Type B pancreatic cell (in vitro differentiated cells): ENCODE measurements at regions not wholly inside any gene's neighbourhood (a gene's known extent, or its start where the extent isn't known, plus 50 kb on each side); places are given as distances from the start of the nearest gene placed in this dataset.

ENCODE experiments used
- DNase-seq: peaks from one replicate; pipeline ENCODE4 v3.0.0; 2021; ENCODE audit warnings: mixed read lengths; ENCODE audit not compliant: unreplicated experiment; ENCODE audit errors: extremely low spot score
- H3K27ac Mint-ChIP-seq: 2 replicates; pipeline ENCODE4 v1.8.0; 2021; ENCODE audit warnings: mild to moderate bottlenecking, mixed read lengths
- H3K27me3 Mint-ChIP-seq: 2 replicates; pipeline ENCODE4 v1.8.0; 2021; ENCODE audit warnings: mixed read lengths
- H3K36me3 Mint-ChIP-seq: 2 replicates; pipeline ENCODE4 v1.8.0; 2021; ENCODE audit warnings: mixed read lengths
- H3K4me1 Mint-ChIP-seq: one replicate; pipeline ENCODE4 v1.8.0; 2021; ENCODE audit warnings: mixed read lengths; ENCODE audit not compliant: unreplicated experiment
- H3K4me3 Mint-ChIP-seq: 2 replicates; pipeline ENCODE4 v1.8.0; 2021; ENCODE audit warnings: mild to moderate bottlenecking, mixed read lengths
- H3K9me3 Mint-ChIP-seq: 2 replicates; pipeline ENCODE4 v1.8.0; 2021; ENCODE audit warnings: mixed read lengths
- CTCF ChIP-seq: fragments of 200-600 bp; sonication (generic); conservative IDR thresholded peaks from 2 replicates; pipeline ENCODE4 v1.5.0; 2021; ENCODE audit warnings: antibody characterized with exemption, mild to moderate bottlenecking

DNA sequence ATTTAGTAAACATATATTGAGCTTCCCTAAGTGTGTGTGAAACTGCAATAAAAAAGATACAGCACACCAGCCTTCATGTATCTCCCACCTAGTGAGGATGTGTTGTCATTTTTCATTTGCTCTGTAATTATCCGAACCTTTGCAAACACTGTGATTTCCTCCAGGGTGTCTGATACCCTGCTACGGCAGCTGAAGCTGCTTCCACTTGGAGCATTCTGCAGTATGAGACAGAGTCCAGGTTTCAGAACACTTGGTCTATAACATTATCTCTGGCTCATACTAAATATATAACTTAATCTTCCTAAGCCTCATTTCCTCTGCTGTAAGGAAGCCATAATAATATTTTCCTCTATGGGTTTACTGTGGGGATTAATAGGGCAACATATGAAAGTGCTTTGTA, 1338.1 kb upstream of the SLC10A2 start:
- H3K4me1 Mint-ChIP-seq, result no peaks in the 10 kb centered on the region
- H3K27ac Mint-ChIP-seq, result no peak overlapping the region
- no peak overlapping the region for H3K4me3 Mint-ChIP-seq
- H3K36me3 Mint-ChIP-seq, result no peaks in the 10 kb centered on the region
- no peaks in the 10 kb centered on the region for H3K9me3 Mint-ChIP-seq
- no peaks in the 10 kb centered on the region for H3K27me3 Mint-ChIP-seq
- no peak for TF ChIP-seq CTCF
- no peak for DNase-seq

- TF ChIP-seq CTCF, result no peak
- Mint-ChIP-seq H3K4me1 (peaks cover 3% of the 10 kb centered on the region), H3K27me3 (no peaks in the 10 kb centered on the region)
These were observed 1323.5 kb upstream of the SLC10A2 start for GRCh38 chr13:104389691-104390090.

DNA sequence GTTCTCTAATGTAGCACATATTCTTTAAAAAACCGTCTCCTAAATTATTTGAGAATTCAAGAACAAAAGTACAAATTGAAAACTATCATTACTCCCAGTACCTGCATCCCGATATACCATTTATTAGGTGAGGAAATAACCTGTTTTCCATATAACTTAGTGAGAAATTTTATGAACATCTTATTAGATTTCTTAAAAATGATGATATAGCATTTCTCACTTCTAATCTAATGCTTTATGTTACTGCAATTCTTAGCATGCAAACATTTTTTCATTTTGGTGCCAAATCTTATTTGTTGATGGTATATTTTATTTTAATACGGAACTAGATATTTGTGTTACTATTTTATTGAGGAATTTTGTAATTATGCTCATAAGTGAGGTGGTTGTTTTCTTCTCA, 1321.3 kb upstream of the SLC10A2 start:
- no peak for TF ChIP-seq CTCF
- Mint-ChIP-seq H3K36me3 (no peaks in the 10 kb centered on the region), H3K27me3 (no peaks in the 10 kb centered on the region), H3K4me3 (no peak overlapping the region), H3K9me3 (peaks cover 8% of the 10 kb centered on the region), H3K27ac (no peak overlapping the region), H3K4me1 (peaks cover 3% of the 10 kb centered on the region)
- DNase-seq, result no peak

More at GRCh38 chr13:104389691-104390090, 1323.5 kb upstream of the SLC10A2 start:
- peaks cover 14% of the 10 kb centered on the region for H3K9me3 Mint-ChIP-seq
- DNase-seq, result no peak
- no peak overlapping the region for H3K27ac Mint-ChIP-seq
- no peak overlapping the region for H3K4me3 Mint-ChIP-seq
- no peaks in the 10 kb centered on the region for H3K36me3 Mint-ChIP-seq

DNA sequence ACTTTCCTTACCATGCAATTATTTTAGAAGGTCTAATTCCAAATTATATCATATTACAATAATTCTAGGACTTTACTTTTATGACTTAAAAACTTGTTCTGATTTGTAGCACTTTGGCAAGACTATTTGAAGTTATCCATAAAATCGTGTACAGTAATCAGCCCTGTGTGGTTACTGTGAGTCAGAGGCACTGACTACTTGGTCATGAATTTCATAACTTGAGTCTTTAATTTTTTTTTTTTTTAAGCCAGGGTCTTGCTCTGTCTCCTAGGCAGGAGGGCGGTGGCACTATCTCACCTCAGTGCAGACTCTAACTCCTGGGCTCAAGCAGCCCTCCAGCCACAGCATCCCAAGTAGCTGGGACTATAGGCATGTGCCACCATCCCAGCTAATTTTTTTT, 1319.2 kb upstream of the SLC10A2 start:
- H3K27me3 Mint-ChIP-seq, result no peaks in the 10 kb centered on the region
- no peaks in the 10 kb centered on the region for H3K9me3 Mint-ChIP-seq
- H3K4me3 Mint-ChIP-seq, result no peak overlapping the region
- no peak for DNase-seq
- H3K4me1 Mint-ChIP-seq, result peaks cover 3% of the 10 kb centered on the region
- H3K27ac Mint-ChIP-seq, result no peak overlapping the region
- no peak for TF ChIP-seq CTCF
- H3K36me3 Mint-ChIP-seq, result no peaks in the 10 kb centered on the region

DNA sequence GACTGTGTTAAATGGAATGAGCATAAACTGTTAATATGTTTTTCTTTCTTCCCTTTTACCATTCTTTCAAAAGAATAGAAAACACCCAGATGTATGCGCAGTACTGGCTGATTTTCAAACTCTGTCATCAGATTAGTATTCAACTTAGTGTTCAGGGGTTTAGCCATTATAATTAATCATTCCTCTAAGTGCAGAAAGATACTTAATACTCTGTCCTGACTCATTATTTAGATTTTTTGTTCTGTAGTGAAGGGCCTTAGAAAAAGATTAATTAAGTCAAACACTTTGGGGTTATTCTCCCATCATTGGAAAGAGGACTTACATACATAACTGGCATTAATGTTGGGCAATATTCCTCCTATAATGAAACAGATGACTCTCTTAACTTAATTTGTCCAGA, 1316.7 kb upstream of the SLC10A2 start:
- H3K4me1 Mint-ChIP-seq, result no peaks in the 10 kb centered on the region
- H3K4me3 Mint-ChIP-seq, result no peak overlapping the region
- H3K27me3 Mint-ChIP-seq, result no peaks in the 10 kb centered on the region
- H3K36me3 Mint-ChIP-seq, result no peaks in the 10 kb centered on the region
- DNase-seq, result no peak
- no peak overlapping the region for H3K27ac Mint-ChIP-seq
- no peak for TF ChIP-seq CTCF
- H3K9me3 Mint-ChIP-seq, result no peaks in the 10 kb centered on the region

GRCh38 chr13:104376588-104376987, 1310.4 kb upstream of the SLC10A2 start:
- H3K27me3 Mint-ChIP-seq, result no peaks in the 10 kb centered on the region
- H3K4me1 Mint-ChIP-seq, result peaks cover 8% of the 10 kb centered on the region
- no peak overlapping the region for H3K4me3 Mint-ChIP-seq
- no peaks in the 10 kb centered on the region for H3K9me3 Mint-ChIP-seq
- no peak for DNase-seq
- H3K27ac Mint-ChIP-seq, result no peak overlapping the region
- no peaks in the 10 kb centered on the region for H3K36me3 Mint-ChIP-seq
- TF ChIP-seq CTCF, result no peak
